ENCODE measurements at regions not wholly inside any gene's neighbourhood (a gene's known extent, or its start where the extent isn't known, plus 50 kb on each side); places are given as distances from the start of the nearest gene placed in this dataset.

DNA sequence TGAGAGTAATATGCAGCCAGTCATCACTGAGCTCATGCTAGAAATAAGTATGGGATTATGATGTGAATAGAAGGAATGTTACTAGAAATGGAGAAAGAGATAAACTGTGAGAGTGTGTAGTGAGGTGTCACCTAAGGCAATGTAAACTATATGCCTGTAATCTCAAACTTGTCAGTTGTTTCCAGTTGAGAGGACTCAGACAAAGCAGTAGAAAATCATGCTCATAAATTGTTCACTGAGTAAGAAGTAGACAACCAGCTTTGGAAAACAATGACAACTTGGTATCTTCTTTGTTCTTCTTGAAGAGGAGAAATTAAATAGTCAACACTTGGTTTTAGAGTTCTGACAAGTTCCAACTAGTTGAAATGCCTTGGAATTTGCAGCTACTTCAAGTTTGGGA is 148.5 kb upstream of the OR4E1 start:
- no peak for TF ChIP-seq CTCF (IDR thresholded peaks at IDR 0.05)
- TF ChIP-seq POLR2A (IDR thresholded peaks at IDR 0.05), result no peak

All from vagina (tissue), 2 donors.